Panc1 (cell line): ENCODE measurements at regions not wholly inside any gene's neighbourhood (a gene's known extent, or its start where the extent isn't known, plus 50 kb on each side); places are given as distances from the start of the nearest gene placed in this dataset.

Experiments
- ATAC-seq: fragments of 200-7000 bp; cut with Tn5 transposase; 2 replicates; pipeline ENCODE4 v1.9.1; 2020; ENCODE audit warnings: mild to moderate bottlenecking, moderate library complexity
- BruUV-seq: library from RNA; stranded (reverse); fragments of 400-500 nt; replicated peaks from 2 replicates; lab custom pipeline; 2021; lab: Mats Ljungman, UMichigan
- CTCF ChIA-PET: fragments of 300-600 bp; sonication (Branson Sonifier 250); formaldehyde crosslinking; loops from one replicate; lab custom pipeline; 2022; ENCODE audit warnings: antibody characterized with exemption; lab: Charles Lee
- POLR2A ChIA-PET: fragments of 300-600 bp; sonication (Branson Sonifier 250); formaldehyde crosslinking; loops from one replicate; lab custom pipeline; 2022; ENCODE audit warnings: antibody characterized with exemption; lab: Charles Lee
- DNase-seq: peaks from one replicate; pipeline ENCODE4 v3.0.0-alpha.2; 2010; ENCODE audit warnings: low read depth, low spot score
- H3K27ac ChIP-seq: 2 replicates; pipeline ENCODE4 v1.5.1; 2011; ENCODE audit warnings: mild to moderate bottlenecking, low read length, inconsistent platforms
- H3K27me3 ChIP-seq: fragments of 200-500 bp; sonication (Bioruptor generic); 2 replicates; pipeline ENCODE4 v1.6.0; 2014; ENCODE audit warnings: low read length, inconsistent platforms; ENCODE audit not compliant: control insufficient read depth, insufficient read depth
- H3K36me3 ChIP-seq: fragments of 200-500 bp; sonication (Bioruptor generic); 2 replicates; pipeline ENCODE4 v1.5.1; 2014; ENCODE audit warnings: inconsistent platforms, mild to moderate bottlenecking, low read length, moderate library complexity; ENCODE audit not compliant: control insufficient read depth, insufficient read depth
- H3K4me1 ChIP-seq: 2 replicates; pipeline ENCODE4 v1.5.1; 2011; ENCODE audit warnings: inconsistent platforms, mild to moderate bottlenecking, low read length, moderate library complexity; ENCODE audit not compliant: control insufficient read depth, insufficient read depth
- H3K4me3 ChIP-seq, 2 experiments: 2 replicates each; pipeline ENCODE4 v1.5.1; 2011 to 2012; ENCODE audit warnings: low read depth in 2 of 2, low read length in 2 of 2, mild to moderate bottlenecking in 2 of 2, inconsistent platforms in 1 of 2, moderate library complexity in 1 of 2
- H3K9me3 ChIP-seq: fragments of 200-500 bp; sonication (Bioruptor generic); 2 replicates; pipeline ENCODE4 v1.5.1; 2014; ENCODE audit warnings: low read depth, mild to moderate bottlenecking, inconsistent platforms, low read length, moderate library complexity; ENCODE audit not compliant: control insufficient read depth, insufficient read depth
- CTCF ChIP-seq: fragments of 450-650 bp; IDR thresholded peaks from 2 replicates; pipeline ENCODE4 v1.5.1; 2017; ENCODE audit warnings: mild to moderate bottlenecking
- POLR2AphosphoS5 ChIP-seq: IDR thresholded peaks from 2 replicates; pipeline ENCODE4 v1.6.1; 2012; ENCODE audit warnings: mild to moderate bottlenecking, low read depth, low read length, moderate library complexity
- REST ChIP-seq, 2 experiments: IDR thresholded peaks; 2 replicates each; pipeline ENCODE4 v1.6.1; 2011 to 2012; ENCODE audit warnings: low read depth in 2 of 2, control low read depth in 1 of 2, low read length in 1 of 2, mild to moderate bottlenecking in 1 of 2, moderate library complexity in 1 of 2; ENCODE audit not compliant: insufficient read depth in 1 of 2
- SIN3A ChIP-seq: IDR thresholded peaks from 2 replicates; pipeline ENCODE4 v1.6.1; 2012; ENCODE audit warnings: low read depth, mild to moderate bottlenecking, low read length, moderate library complexity, borderline replicate concordance; ENCODE audit not compliant: insufficient read depth
- TCF7L2 ChIP-seq: IDR thresholded peaks from 2 replicates; pipeline ENCODE4 v1.6.1; 2011; ENCODE audit warnings: mild to moderate bottlenecking, low read depth, low read length, inconsistent platforms
- in situ Hi-C: cut with HindIII; loops from 2 replicates; pipeline ENCODE4 v1.10.0; 2016; ENCODE audit warnings: low sequenced_read_pairs, low pct_unique_long_range_greater_than_20kb
- intact Hi-C: fragments of 100-400 bp; cut with micrococcal nuclease; formaldehyde crosslinking; loops from one replicate; pipeline ENCODE4 v1.10.0; 2022; ENCODE audit not compliant: unreplicated experiment

- no peak overlapping the region for H3K27ac ChIP-seq
- no peak for TF ChIP-seq REST (IDR thresholded peaks at IDR 0.05; ENCODE audit: insufficient read depth in 1 of 2, low read depth in 2 of 2, low read length in 1 of 2)
- no peak for TF ChIP-seq CTCF
- TF ChIP-seq TCF7L2 = no peak
- TF ChIP-seq POLR2AphosphoS5 = no peak
- TF ChIP-seq SIN3A = no peak
- in situ Hi-C loops = no loop called here
- DNase-seq (no peak), ATAC-seq (no peak)
- no peaks in the 10 kb centered on the region for H3K9me3 ChIP-seq
- intact Hi-C loops = no loop called here
- POLR2A ChIA-PET = no interaction called here
- CTCF ChIA-PET = no interaction called here
- no TSS peak for BruUV-seq
- H3K27me3 ChIP-seq = peaks cover 3% of the 10 kb centered on the region; the same call in 1 of the 2 replicates
- no peak overlapping the region for H3K4me3 ChIP-seq
- H3K36me3 ChIP-seq = no peaks in the 10 kb centered on the region
- H3K4me1 ChIP-seq = no peaks in the 10 kb centered on the region
Measured at GRCh38 chr2:129070663-129071062, 752.0 kb upstream of the HS6ST1 start.

GRCh38 chr2:129071531-129071930 is 752.9 kb upstream of the HS6ST1 start:
- Histone ChIP-seq H3K36me3 (no peaks in the 10 kb centered on the region), H3K27me3 (peaks cover 3% of the 10 kb centered on the region; the same call in 1 of the 2 replicates), H3K9me3 (no peaks in the 10 kb centered on the region), H3K27ac (no peak overlapping the region), H3K4me1 (no peaks in the 10 kb centered on the region), H3K4me3 (no peak overlapping the region)
- in situ Hi-C loops (no loop called here), intact Hi-C loops (no loop called here)
- ChIA-PET CTCF (no interaction called here), POLR2A (no interaction called here)
- DNase-seq = no peak
- no TSS peak for BruUV-seq
- ATAC-seq = no peak
- TF ChIP-seq POLR2AphosphoS5 (no peak), CTCF (no peak), SIN3A (no peak), TCF7L2 (no peak), REST (IDR thresholded peaks at IDR 0.05; ENCODE audit: insufficient read depth in 1 of 2, low read depth in 2 of 2, low read length in 1 of 2) (no peak)
